Gastroesophageal sphincter (tissue), 3 donors: ENCODE measurements at regions not wholly inside any gene's neighbourhood (a gene's known extent, or its start where the extent isn't known, plus 50 kb on each side); places are given as distances from the start of the nearest gene placed in this dataset.

ENCODE experiments used
- CTCF ChIP-seq, 4 experiments: fragments of 200-600 bp in 2 of 4; fragments of 450-650 bp in 2 of 4; sonication (generic) in 1 of 4; IDR thresholded peaks; one replicate each; pipeline ENCODE4 v1.5.1; 2017 to 2019; ENCODE audit warnings: antibody characterized with exemption in 4 of 4, mild to moderate bottlenecking in 2 of 4, moderate library complexity in 2 of 4
- POLR2A ChIP-seq, 2 donors: fragments of 450-650 bp; IDR thresholded peaks; one replicate each; pipeline ENCODE4 v1.6.1; 2017; ENCODE audit warnings: antibody characterized with exemption in 2 of 2, mild to moderate bottlenecking in 2 of 2, moderate library complexity in 1 of 2

DNA sequence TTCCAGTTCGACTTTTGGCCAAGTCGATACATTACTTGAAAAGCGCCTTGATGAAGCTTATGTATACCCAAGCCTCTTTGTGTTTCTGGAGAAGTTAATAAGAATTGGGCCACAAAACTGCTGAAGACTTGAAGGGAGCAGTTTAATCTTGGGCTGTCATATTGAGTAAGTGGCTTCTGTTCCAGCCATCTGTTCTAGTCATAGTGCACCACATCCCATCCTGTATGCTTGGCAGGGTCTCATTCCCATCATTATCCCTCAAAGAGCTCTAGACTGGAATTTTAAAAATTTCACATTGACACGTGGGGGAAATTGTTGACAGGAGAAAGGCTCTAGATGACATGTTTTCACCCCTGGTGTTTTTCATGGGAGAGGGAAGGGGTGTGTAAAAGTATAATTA lies 196.6 kb upstream of the PLPP4 start:
- no peak for TF ChIP-seq CTCF (IDR thresholded peaks at IDR 0.05)
- no peak for TF ChIP-seq POLR2A (IDR thresholded peaks at IDR 0.05)
